ENCODE measurements at regions not wholly inside any gene's neighbourhood (a gene's known extent, or its start where the extent isn't known, plus 50 kb on each side); places are given as distances from the start of the nearest gene placed in this dataset.

DNA sequence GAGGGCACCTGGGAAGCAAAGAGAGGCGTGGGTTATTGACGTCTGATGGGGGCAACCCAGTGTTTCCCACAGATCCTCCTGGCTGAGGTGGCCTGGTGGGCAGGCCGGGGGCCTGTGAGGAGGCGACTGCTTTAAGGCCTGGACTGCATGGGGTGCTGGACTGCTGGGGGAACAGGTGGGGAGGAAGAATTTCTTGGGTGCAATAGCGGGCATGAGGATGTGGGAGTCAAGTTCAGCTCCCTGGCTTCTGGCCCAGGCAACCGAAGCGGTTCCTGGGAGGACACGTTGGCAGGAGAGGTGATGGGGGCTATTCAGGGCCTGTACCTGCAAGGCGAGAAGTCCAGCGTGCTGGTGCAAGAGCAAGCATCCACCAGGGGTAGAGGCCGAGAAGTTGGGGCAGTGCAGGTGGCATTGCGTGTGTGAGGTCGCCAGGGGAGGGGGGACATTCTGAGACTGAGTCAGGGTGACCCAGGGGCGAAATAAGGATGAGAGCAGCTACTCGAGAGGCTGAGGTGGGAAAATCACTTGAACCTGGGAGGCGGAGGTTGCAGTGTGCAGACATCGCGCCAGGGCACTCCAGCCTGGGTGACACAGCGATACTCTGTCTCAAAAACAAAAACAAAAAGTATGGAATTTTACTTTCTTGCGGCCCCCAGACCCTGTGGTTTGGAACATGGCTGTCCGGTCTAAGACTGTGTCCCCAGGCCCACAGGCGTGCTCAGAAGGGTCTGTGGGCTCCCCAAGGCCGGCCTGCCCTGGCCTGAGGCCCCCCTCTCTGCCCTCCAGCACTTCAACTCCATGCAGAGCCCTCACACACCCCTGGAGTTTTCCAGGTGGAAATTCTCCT is 53.6 kb upstream of the ELN start:
- DNase-seq (ENCODE audit: low spot score): peak; percentile 27
- in situ Hi-C loops (cut with MboI; ENCODE audit: low sequenced_read_pairs, unreplicated experiment): no loop called here
- TF ChIP-seq, protein P1, sequence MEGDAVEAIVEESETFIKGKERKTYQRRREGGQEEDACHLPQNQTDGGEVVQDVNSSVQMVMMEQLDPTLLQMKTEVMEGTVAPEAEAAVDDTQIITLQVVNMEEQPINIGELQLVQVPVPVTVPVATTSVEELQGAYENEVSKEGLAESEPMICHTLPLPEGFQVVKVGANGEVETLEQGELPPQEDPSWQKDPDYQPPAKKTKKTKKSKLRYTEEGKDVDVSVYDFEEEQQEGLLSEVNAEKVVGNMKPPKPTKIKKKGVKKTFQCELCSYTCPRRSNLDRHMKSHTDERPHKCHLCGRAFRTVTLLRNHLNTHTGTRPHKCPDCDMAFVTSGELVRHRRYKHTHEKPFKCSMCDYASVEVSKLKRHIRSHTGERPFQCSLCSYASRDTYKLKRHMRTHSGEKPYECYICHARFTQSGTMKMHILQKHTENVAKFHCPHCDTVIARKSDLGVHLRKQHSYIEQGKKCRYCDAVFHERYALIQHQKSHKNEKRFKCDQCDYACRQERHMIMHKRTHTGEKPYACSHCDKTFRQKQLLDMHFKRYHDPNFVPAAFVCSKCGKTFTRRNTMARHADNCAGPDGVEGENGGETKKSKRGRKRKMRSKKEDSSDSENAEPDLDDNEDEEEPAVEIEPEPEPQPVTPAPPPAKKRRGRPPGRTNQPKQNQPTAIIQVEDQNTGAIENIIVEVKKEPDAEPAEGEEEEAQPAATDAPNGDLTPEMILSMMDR (IDR thresholded peaks at IDR 0.05; ENCODE audit: borderline replicate concordance, control extremely low read depth, extremely low read depth, insufficient read depth, missing control alignments): no peak

DNA sequence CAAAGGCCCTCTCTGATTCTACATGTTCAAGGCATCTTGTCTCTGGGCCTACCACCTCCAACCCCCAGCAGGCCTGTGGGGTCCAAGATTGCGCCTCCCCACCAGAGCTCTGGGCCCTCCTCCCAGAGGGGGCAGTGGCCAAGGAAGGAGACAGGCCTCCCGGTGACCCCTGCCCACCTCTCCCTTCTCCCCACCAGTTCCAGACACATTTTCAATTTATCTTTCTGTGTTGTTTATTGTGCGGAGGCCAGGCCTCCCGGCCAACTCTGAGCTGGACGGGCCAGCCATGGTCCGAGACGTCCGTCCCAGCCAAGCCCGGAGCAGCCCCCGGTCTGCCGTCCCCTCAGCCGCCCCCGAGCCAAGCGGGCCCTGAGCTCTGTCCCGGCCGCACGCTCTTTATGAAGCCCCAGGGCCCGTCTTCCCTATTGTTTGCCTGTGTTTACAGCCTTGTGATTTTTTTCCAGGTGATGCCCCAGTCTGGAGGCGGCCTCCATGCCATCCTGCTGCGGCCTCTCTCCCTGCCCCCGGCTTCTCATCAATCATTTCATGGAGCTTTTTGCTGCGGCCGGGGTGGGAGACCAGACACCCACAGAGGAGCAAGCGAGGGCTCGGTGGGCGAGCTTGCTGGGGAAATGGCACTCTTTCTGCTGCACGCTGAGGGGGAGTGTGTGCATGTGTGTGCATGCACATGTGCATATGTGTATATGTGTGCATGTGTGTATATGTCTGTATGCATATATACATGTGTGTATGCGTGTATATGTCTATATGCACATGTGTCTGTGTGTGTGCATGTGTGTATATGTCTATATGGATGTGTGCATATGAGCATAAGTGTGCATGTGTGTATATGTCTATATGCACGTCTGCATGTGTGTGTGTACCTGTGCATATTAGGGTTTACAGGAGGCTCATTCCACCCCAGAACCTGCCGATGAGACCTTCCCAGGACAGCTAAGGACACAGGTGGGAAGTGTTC is 52.7 kb upstream of the ELN start:
- TF ChIP-seq, protein P1 (IDR thresholded peaks at IDR 0.05; ENCODE audit: borderline replicate concordance, control extremely low read depth, extremely low read depth, insufficient read depth, missing control alignments): no peak
- in situ Hi-C loops (cut with MboI; ENCODE audit: low sequenced_read_pairs, unreplicated experiment): no loop called here

DNA sequence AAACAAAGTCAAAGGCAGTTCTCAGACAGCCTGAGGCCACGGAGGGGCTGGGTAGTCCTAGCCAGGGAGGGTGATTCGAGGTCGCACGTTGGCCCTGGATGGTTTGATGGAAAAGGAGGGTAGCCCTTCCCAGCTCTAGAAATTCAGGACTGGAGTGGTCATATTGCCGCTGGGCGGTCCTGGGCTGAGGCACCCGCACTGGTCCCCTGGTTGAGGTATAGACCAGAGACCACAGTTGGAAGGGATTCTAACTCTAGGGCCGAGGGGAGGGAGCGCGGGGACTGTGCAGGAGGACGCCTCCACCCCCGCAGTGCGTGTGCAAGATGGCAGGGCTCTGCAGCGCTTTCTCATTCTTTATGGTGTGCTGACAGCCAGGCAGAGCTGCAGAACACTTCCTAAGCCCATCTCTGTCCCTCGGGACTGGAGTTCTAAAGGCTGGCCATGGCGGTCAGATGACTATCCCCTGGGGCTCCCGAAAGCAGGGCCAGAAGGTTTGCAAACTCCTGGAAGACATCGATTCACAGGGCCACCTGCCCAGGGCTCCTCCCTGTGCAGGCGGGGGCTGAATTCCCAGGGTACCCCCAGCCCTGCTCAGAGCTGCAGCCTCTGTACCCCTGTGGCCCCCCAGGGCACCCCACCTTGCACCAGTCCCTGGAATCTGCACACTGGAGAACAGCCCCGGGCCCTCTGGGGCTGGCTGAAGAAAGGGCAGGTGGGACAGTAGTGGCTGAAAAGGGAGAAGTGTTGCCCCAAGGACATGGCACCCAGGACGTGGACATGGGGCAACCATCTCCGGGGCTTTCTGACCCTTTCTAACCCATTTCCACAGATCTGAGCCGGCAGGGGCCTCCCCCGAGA is 51.0 kb upstream of the ELN start:
- DNase-seq (ENCODE audit: low spot score): peak; percentile 36
- TF ChIP-seq, protein P1 (IDR thresholded peaks at IDR 0.05; ENCODE audit: borderline replicate concordance, control extremely low read depth, extremely low read depth, insufficient read depth, missing control alignments): no peak
- in situ Hi-C loops (cut with MboI; ENCODE audit: low sequenced_read_pairs, unreplicated experiment): no loop called here

More for the DNA sequence above, 52.7 kb upstream of the ELN start:
- no peak for DNase-seq (ENCODE audit: low spot score)

DNA sequence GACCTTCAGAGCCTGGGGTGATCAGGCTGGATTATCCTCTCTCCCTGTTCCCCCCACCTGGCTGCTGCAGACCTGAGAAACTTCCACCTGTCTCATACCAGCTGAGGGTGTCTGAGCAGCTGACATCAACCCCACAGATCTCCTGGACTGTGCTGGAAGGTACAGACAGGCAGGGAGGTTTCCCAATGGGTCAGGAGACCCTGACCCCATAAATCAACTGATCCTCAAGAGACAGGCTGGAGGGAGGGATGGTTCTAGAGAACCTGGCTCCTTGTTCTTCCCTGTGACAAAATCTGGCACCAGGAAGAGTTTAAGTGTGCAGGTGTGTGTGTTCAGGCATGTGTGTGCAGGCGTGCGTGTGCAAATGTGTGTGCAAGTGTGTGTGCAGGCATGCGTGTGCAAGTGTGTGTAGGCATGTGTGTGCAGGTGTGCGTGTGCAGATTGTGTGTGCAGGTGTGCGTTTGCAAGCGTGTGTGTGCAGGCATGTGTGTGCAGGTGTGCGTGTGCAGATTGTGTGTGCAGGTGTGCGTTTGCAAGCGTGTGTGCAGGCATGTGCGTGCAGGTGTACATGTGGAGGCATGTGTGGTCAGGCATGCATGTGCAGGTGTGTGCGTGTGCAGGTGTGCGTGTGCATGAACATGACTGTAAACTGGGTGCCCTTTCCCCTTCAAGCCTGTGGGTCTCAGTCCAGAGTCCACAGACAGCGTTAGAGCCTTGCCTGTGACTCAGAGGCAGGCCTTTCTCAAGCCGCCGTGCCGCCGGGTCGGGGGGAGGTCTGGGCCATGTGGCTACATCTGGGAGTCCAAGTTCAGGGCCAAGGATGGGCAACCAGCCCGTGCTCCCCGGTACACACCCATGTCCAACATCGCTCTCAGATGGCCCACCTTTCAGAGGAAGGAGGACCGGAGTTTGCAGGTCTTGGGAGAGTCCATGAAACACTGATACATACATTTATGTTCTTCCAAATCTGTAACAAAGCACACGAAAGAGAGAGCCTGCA is 50.1 kb upstream of the ELN start:
- TF ChIP-seq, protein P1 (IDR thresholded peaks at IDR 0.05; ENCODE audit: borderline replicate concordance, control extremely low read depth, extremely low read depth, insufficient read depth, missing control alignments): no peak
- no peak for DNase-seq (ENCODE audit: low spot score)
- in situ Hi-C loops (cut with MboI; ENCODE audit: low sequenced_read_pairs, unreplicated experiment): no loop called here
